Keratinocyte (primary cell): ENCODE measurements at regions not wholly inside any gene's neighbourhood (a gene's known extent, or its start where the extent isn't known, plus 50 kb on each side); places are given as distances from the start of the nearest gene placed in this dataset.

Experiments used
- DNase-seq: peaks from one replicate; pipeline ENCODE4 v3.0.0-alpha.2; 2011; ENCODE audit warnings: low read depth, missing footprints, low spot score
- FAIRE-seq: peaks from 2 replicates; lab custom pipeline; 2011; peaks lifted over from hg19 to GRCh38; lab: Jason Lieb, UNC
- H2AFZ ChIP-seq: 2 replicates; pipeline ENCODE4 v1.6.0; 2012; ENCODE audit warnings: low read length, control low read depth, inconsistent platforms; ENCODE audit not compliant: control insufficient read depth
- H3K27ac ChIP-seq: 2 replicates; pipeline ENCODE4 v1.5.1; 2011; ENCODE audit warnings: low read length; ENCODE audit not compliant: control insufficient read depth, insufficient read depth
- H3K27me3 ChIP-seq: 3 replicates; pipeline ENCODE4 v1.6.0; 2011; ENCODE audit warnings: low read length; ENCODE audit not compliant: control insufficient read depth, insufficient read depth; ENCODE audit errors: extremely low read depth
- H3K36me3 ChIP-seq, 2 experiments: 2 replicates in 1 of 2; 3 replicates in 1 of 2; pipeline ENCODE4 v1.5.1; 2011; ENCODE audit warnings: low read length in 2 of 2, mild to moderate bottlenecking in 1 of 2; ENCODE audit not compliant: control insufficient read depth in 2 of 2, insufficient read depth in 2 of 2; ENCODE audit errors: extremely low read depth in 1 of 2
- H3K4me1 ChIP-seq: 3 replicates; pipeline ENCODE4 v1.5.1; 2011; ENCODE audit warnings: low read length; ENCODE audit not compliant: control insufficient read depth, insufficient read depth; ENCODE audit errors: extremely low read depth
- H3K4me2 ChIP-seq: 3 replicates; pipeline ENCODE4 v1.6.0; 2011; ENCODE audit warnings: low read depth, low read length; ENCODE audit not compliant: control insufficient read depth, insufficient read depth; ENCODE audit errors: extremely low read depth
- H3K4me3 ChIP-seq, 3 experiments: fragments of 200-600 bp in 1 of 3; sonication (generic) in 1 of 3; 2 replicates in 2 of 3; 3 replicates in 1 of 3; pipeline ENCODE4 v1.5.1; 2011 to 2016; ENCODE audit warnings: low read length in 3 of 3, mild to moderate bottlenecking in 3 of 3, control low read depth in 2 of 3, inconsistent platforms in 1 of 3, low read depth in 1 of 3, mixed read lengths in 1 of 3, mixed run types in 1 of 3, moderate library complexity in 1 of 3; ENCODE audit not compliant: control insufficient read depth in 2 of 3, insufficient read depth in 2 of 3; ENCODE audit errors: extremely low read depth in 1 of 3
- H3K79me2 ChIP-seq: 2 replicates; pipeline ENCODE4 v1.6.0; 2012; ENCODE audit warnings: low read length; ENCODE audit not compliant: control insufficient read depth, insufficient read depth
- H3K9ac ChIP-seq: 3 replicates; pipeline ENCODE4 v1.6.0; 2011; ENCODE audit warnings: low read length; ENCODE audit not compliant: control insufficient read depth, insufficient read depth; ENCODE audit errors: extremely low read depth
- H3K9me1 ChIP-seq: 3 replicates; pipeline ENCODE4 v1.6.0; 2011; ENCODE audit warnings: low read length; ENCODE audit not compliant: control insufficient read depth, insufficient read depth; ENCODE audit errors: extremely low read depth
- H3K9me3 ChIP-seq: 2 replicates; pipeline ENCODE4 v1.5.1; 2012; ENCODE audit warnings: low read depth, low read length; ENCODE audit not compliant: control insufficient read depth
- H4K20me1 ChIP-seq: 3 replicates; pipeline ENCODE4 v1.6.0; 2011; ENCODE audit warnings: low read length; ENCODE audit not compliant: control insufficient read depth, insufficient read depth; ENCODE audit errors: extremely low read depth
- CTCF ChIP-seq, 3 experiments: IDR thresholded peaks in 1 of 3; conservative IDR thresholded peaks in 1 of 3; optimal IDR thresholded peaks in 1 of 3; 2 replicates in 2 of 3; 3 replicates in 1 of 3; pipeline versions ENCODE3 to v1.5.1; 2011; ENCODE audit warnings: low read length in 3 of 3, mild to moderate bottlenecking in 3 of 3, moderate library complexity in 2 of 3, control low read depth in 1 of 3, inconsistent platforms in 1 of 3; ENCODE audit not compliant: insufficient read depth in 2 of 3; ENCODE audit errors: extremely low read depth in 1 of 3
- EZH2 ChIP-seq: IDR thresholded peaks from one replicate; pipeline ENCODE4 v1.6.1; 2012; ENCODE audit warnings: inconsistent platforms, mild to moderate bottlenecking, low read length, moderate library complexity
- dilution Hi-C: fragments of 300-500 bp; cut with MboI; formaldehyde crosslinking; loops from one replicate; pipeline ENCODE4 v1.7.0; 2020; ENCODE audit warnings: low sequenced_read_pairs; ENCODE audit not compliant: extremely low pct_ligation_motif_present

- no peaks in the 10 kb centered on the region for H4K20me1 ChIP-seq
- dilution Hi-C loops: no loop called here
- no peak overlapping the region for H3K4me3 ChIP-seq
- no peak overlapping the region for H3K9ac ChIP-seq
- H3K9me3 ChIP-seq: no peaks in the 10 kb centered on the region
- FAIRE-seq: no peak
- DNase-seq: no peak
- no peak overlapping the region for H3K4me2 ChIP-seq
- TF ChIP-seq CTCF (optimal IDR thresholded peaks at IDR 0.05 in 1 of 3, IDR thresholded peaks at IDR 0.05 in 1 of 3, conservative IDR thresholded peaks at IDR 0.05 in 1 of 3; ENCODE audit: extremely low read depth in 1 of 3, insufficient read depth in 2 of 3, low read length in 3 of 3) (no peak), EZH2 (no peak)
- H3K4me1 ChIP-seq: peaks cover 18% of the 10 kb centered on the region
- no peak overlapping the region for H2AFZ ChIP-seq
- H3K27me3 ChIP-seq: peaks cover 4% of the 10 kb centered on the region
- H3K27ac ChIP-seq: no peak overlapping the region
- no peaks in the 10 kb centered on the region for H3K79me2 ChIP-seq
- no peaks in the 10 kb centered on the region for H3K9me1 ChIP-seq
- no peaks in the 10 kb centered on the region for H3K36me3 ChIP-seq
Measured at GRCh38 chr14:98950353-98950895, 321.6 kb downstream of the BCL11B start.

GRCh38 chr14:98951031-98951430 is 321.0 kb downstream of the BCL11B start:
- H3K79me2 ChIP-seq: no peaks in the 10 kb centered on the region
- no peaks in the 10 kb centered on the region for H3K36me3 ChIP-seq
- no peaks in the 10 kb centered on the region for H3K9me1 ChIP-seq
- peaks cover 4% of the 10 kb centered on the region for H3K27me3 ChIP-seq
- FAIRE-seq (no peak), DNase-seq (no peak)
- H3K9ac ChIP-seq: no peak overlapping the region
- no peak overlapping the region for H3K27ac ChIP-seq
- peaks cover 18% of the 10 kb centered on the region for H3K4me1 ChIP-seq
- H3K4me3 ChIP-seq: no peak overlapping the region
- dilution Hi-C loops: no loop called here
- TF ChIP-seq EZH2 (no peak), CTCF (optimal IDR thresholded peaks at IDR 0.05 in 1 of 3, IDR thresholded peaks at IDR 0.05 in 1 of 3, conservative IDR thresholded peaks at IDR 0.05 in 1 of 3; ENCODE audit: extremely low read depth in 1 of 3, insufficient read depth in 2 of 3, low read length in 3 of 3) (no peak)
- H3K4me2 ChIP-seq: no peak overlapping the region
- no peak overlapping the region for H2AFZ ChIP-seq
- no peaks in the 10 kb centered on the region for H4K20me1 ChIP-seq
- no peaks in the 10 kb centered on the region for H3K9me3 ChIP-seq
